HG02759 (cell line): ENCODE measurements at regions not wholly inside any gene's neighbourhood (a gene's known extent, or its start where the extent isn't known, plus 50 kb on each side); places are given as distances from the start of the nearest gene placed in this dataset.
"Not testable (repeated sequence)": the region's sequence is repeated elsewhere in the genome, so short reads cannot be mapped to it uniquely, and the experiment has no call there.

Source experiments
- ATAC-seq: cut with Tn5 transposase; IDR thresholded peaks from one replicate; pipeline ENCODE4 v1.9.1; 2021; ENCODE audit warnings: mild to moderate bottlenecking, moderate library complexity; ENCODE audit not compliant: unreplicated experiment

- ATAC-seq = no peak
Observed at GRCh38 chr3:81997390-81997789, 235.9 kb upstream of the GBE1 start.

- no peak for ATAC-seq
Observed at GRCh38 chr3:81995329-81995728, 233.9 kb upstream of the GBE1 start.

GRCh38 chr3:81989758-81990157 lies 228.3 kb upstream of the GBE1 start:
- ATAC-seq = no peak

GRCh38 chr3:81989274-81989673 lies 227.8 kb upstream of the GBE1 start:
- ATAC-seq = no peak

GRCh38 chr3:81987412-81987811 lies 226.0 kb upstream of the GBE1 start:
- not testable (repeated sequence) for ATAC-seq

- ATAC-seq = no peak
Observed at GRCh38 chr3:81985996-81986723, 224.7 kb upstream of the GBE1 start.

GRCh38 chr3:81983382-81983781 lies 221.9 kb upstream of the GBE1 start:
- no peak for ATAC-seq

- no peak for ATAC-seq
Observed at GRCh38 chr3:81980596-81981494, 219.4 kb upstream of the GBE1 start.

- ATAC-seq = no peak
Observed at GRCh38 chr3:81974751-81975150, 213.3 kb upstream of the GBE1 start.

GRCh38 chr3:81968658-81969057 lies 207.2 kb upstream of the GBE1 start:
- ATAC-seq = no peak

- no peak for ATAC-seq
Observed at GRCh38 chr3:81967393-81967792, 205.9 kb upstream of the GBE1 start.

- no peak for ATAC-seq
Observed at GRCh38 chr3:81965696-81966095, 204.3 kb upstream of the GBE1 start.

- ATAC-seq = no peak
Observed at GRCh38 chr3:81962396-81962795, 201.0 kb upstream of the GBE1 start.

- ATAC-seq = no peak
Observed at GRCh38 chr3:81958972-81959640, 197.7 kb upstream of the GBE1 start.

- ATAC-seq = no peak
Observed at GRCh38 chr3:81955878-81956277, 194.4 kb upstream of the GBE1 start.

- ATAC-seq = no peak
Observed at GRCh38 chr3:81953111-81953510, 191.7 kb upstream of the GBE1 start.

- ATAC-seq = no peak
Observed at GRCh38 chr3:81952141-81952540, 190.7 kb upstream of the GBE1 start.

- ATAC-seq = no peak
Observed at GRCh38 chr3:81951636-81952035, 190.2 kb upstream of the GBE1 start.

- no peak for ATAC-seq
Observed at GRCh38 chr3:81951106-81951505, 189.7 kb upstream of the GBE1 start.

- ATAC-seq = no peak
Observed at GRCh38 chr3:81947359-81947758, 185.9 kb upstream of the GBE1 start.

- no peak for ATAC-seq
Observed at GRCh38 chr3:81938681-81939080, 177.2 kb upstream of the GBE1 start.

GRCh38 chr3:81936817-81937216 lies 175.4 kb upstream of the GBE1 start:
- ATAC-seq = no peak
